SK-N-SH (cell line): ENCODE measurements at regions not wholly inside any gene's neighbourhood (a gene's known extent, or its start where the extent isn't known, plus 50 kb on each side); places are given as distances from the start of the nearest gene placed in this dataset.

ENCODE experiments used
- CTCF ChIA-PET: fragments of 300-600, 350-600 bp; formaldehyde crosslinking; extraction: SDS; loops from one replicate; lab custom pipeline; 2021; lab: Yijun Ruan, JAX
- POLR2A ChIA-PET: fragments of 350-600 bp; sonication (Branson Sonifier 250); formaldehyde crosslinking; extraction: SDS; loops from one replicate; lab custom pipeline; 2020; ENCODE audit warnings: antibody characterized with exemption, inconsistent platforms; lab: Yijun Ruan, JAX
- DNase-seq: peaks from one replicate; pipeline ENCODE4 v3.0.0; 2012
- H2AFZ ChIP-seq: fragments of 200-600 bp; sonication (generic); 2 replicates; pipeline ENCODE4 v1.8.1; 2016; ENCODE audit warnings: antibody characterized with exemption, mild to moderate bottlenecking, low read depth
- H3F3A ChIP-seq: fragments of 200-600 bp; sonication (generic); replicated peaks from 2 replicates; pipeline ENCODE3; 2016; ENCODE audit warnings: antibody characterized with exemption, mild to moderate bottlenecking; ENCODE audit not compliant: insufficient read depth
- H3K27ac ChIP-seq, 2 experiments: fragments of 200-500 bp in 1 of 2; fragments of 200-600 bp in 1 of 2; sonication (Bioruptor generic) in 1 of 2; sonication (generic), shearing (Covaris generic) in 1 of 2; 2 replicates each; pipeline versions ENCODE4 v1.5.1 to v1.6.1; 2014 to 2016; ENCODE audit warnings: low read depth in 2 of 2, inconsistent platforms in 1 of 2, low read length in 1 of 2, mild to moderate bottlenecking in 1 of 2, mixed read lengths in 1 of 2
- H3K27me3 ChIP-seq: fragments of 200-600 bp; sonication (generic), shearing (Covaris generic); 2 replicates; pipeline ENCODE4 v1.6.1; 2016; ENCODE audit warnings: mixed run types; ENCODE audit not compliant: insufficient read depth
- H3K36me3 ChIP-seq, 2 experiments: fragments of 200-500 bp in 1 of 2; fragments of 200-600 bp in 1 of 2; sonication (Bioruptor generic) in 1 of 2; sonication (generic) in 1 of 2; replicated peaks in 1 of 2; 2 replicates each; pipeline versions ENCODE3 to v1.5.1; 2014 to 2016; ENCODE audit warnings: low read length in 1 of 2, mild to moderate bottlenecking in 1 of 2; ENCODE audit not compliant: insufficient read depth in 2 of 2, control insufficient read depth in 1 of 2
- H3K4me1 ChIP-seq, 2 experiments: fragments of 200-500 bp in 1 of 2; fragments of 200-600 bp in 1 of 2; sonication (Bioruptor generic) in 1 of 2; sonication (generic), shearing (Covaris generic) in 1 of 2; 2 replicates each; pipeline versions ENCODE4 v1.5.1 to v1.6.1; 2014 to 2016; ENCODE audit warnings: low read depth in 1 of 2, low read length in 1 of 2, mixed run types in 1 of 2; ENCODE audit not compliant: insufficient read depth in 2 of 2, control insufficient read depth in 1 of 2
- H3K4me2 ChIP-seq: fragments of 200-600 bp; sonication (generic), shearing (Covaris generic); 2 replicates; pipeline ENCODE4 v1.6.1; 2017; ENCODE audit warnings: mixed run types
- H3K4me3 ChIP-seq, 2 experiments: fragments of 200-500 bp in 1 of 2; fragments of 200-600 bp in 1 of 2; sonication (Bioruptor generic) in 1 of 2; sonication (generic), shearing (Covaris generic) in 1 of 2; 2 replicates each; pipeline versions ENCODE4 v1.5.1 to v1.8.1; 2014 to 2016; ENCODE audit warnings: low read depth in 2 of 2, inconsistent platforms in 1 of 2, low read length in 1 of 2, mild to moderate bottlenecking in 1 of 2, mixed read lengths in 1 of 2, moderate library complexity in 1 of 2
- H3K79me2 ChIP-seq: fragments of 200-600 bp; sonication (generic); 2 replicates; pipeline ENCODE4 v1.8.1; 2017; ENCODE audit warnings: mild to moderate bottlenecking; ENCODE audit not compliant: insufficient read depth
- H3K9ac ChIP-seq: fragments of 200-600 bp; sonication (generic); 2 replicates; pipeline ENCODE4 v1.6.1; 2017; ENCODE audit warnings: mixed run types
- H3K9me2 ChIP-seq: fragments of 200-600 bp; sonication (generic); 2 replicates; pipeline ENCODE4 v1.6.1; 2017; ENCODE audit warnings: mixed run types
- H3K9me3 ChIP-seq: fragments of 200-600 bp; sonication (generic); 2 replicates; pipeline ENCODE4 v1.6.1; 2017; ENCODE audit warnings: mixed run types, mild to moderate bottlenecking, moderate library complexity
- H4K20me1 ChIP-seq: fragments of 200-600 bp; sonication (generic); 2 replicates; pipeline ENCODE4 v1.6.1; 2017; ENCODE audit warnings: mild to moderate bottlenecking, mixed run types; ENCODE audit not compliant: insufficient read depth
- CHD2 ChIP-seq: fragments of 150-350 bp; IDR thresholded peaks from 2 replicates; pipeline ENCODE4 v1.6.1; 2018; ENCODE audit warnings: low read length; ENCODE audit not compliant: partially characterized antibody
- CTCF ChIP-seq: fragments of 200-600 bp; sonication (generic); IDR thresholded peaks from 2 replicates; pipeline ENCODE4 v1.6.1; 2017; ENCODE audit warnings: antibody characterized with exemption, mild to moderate bottlenecking, moderate library complexity
- EP300 ChIP-seq, 2 experiments: IDR thresholded peaks; 2 replicates each; pipeline versions ENCODE4 v1.4.0 to v1.6.1; 2012; ENCODE audit warnings: borderline replicate concordance in 1 of 2, low read depth in 1 of 2, low read length in 1 of 2
- IRF3 ChIP-seq: fragments of 150-350 bp; IDR thresholded peaks from 2 replicates; pipeline ENCODE4 v1.6.1; 2016; ENCODE audit warnings: mild to moderate bottlenecking, low read depth, low read length
- MAX ChIP-seq: IDR thresholded peaks from 2 replicates; pipeline ENCODE4 v1.4.0; 2012; ENCODE audit warnings: low read depth
- RAD21 ChIP-seq: IDR thresholded peaks from 2 replicates; pipeline ENCODE4 v1.6.1; 2012; ENCODE audit warnings: mild to moderate bottlenecking, low read length
- WGBS: methylation state at CpG from one replicate; pipeline ENCODE4 v1.1.6; 2017; ENCODE audit warnings: low lambda C conversion rate; 5-methylcytosine and 5-hydroxymethylcytosine counted together
- TF ChIP-seq, protein P1 (sequence below): fragments of 150-350 bp; IDR thresholded peaks from 2 replicates; pipeline ENCODE4 v1.6.1; 2017; ENCODE audit warnings: antibody characterized with exemption, low read length, low read depth, borderline replicate concordance

GRCh38 chr16:85984947-85985451, 86.0 kb downstream of the IRF8 start:
- CTCF ChIA-PET: interaction anchor here (7.0 kb wide), 1 partner anchor 163 kb away, joined by 50 read pairs; no protein-coding TSS in a partner anchor
- no peak overlapping the region for H3K4me2 ChIP-seq
- DNase-seq: no peak
- H2AFZ ChIP-seq: no peak overlapping the region
- POLR2A ChIA-PET: no interaction called here
- H3F3A ChIP-seq: no peaks in the 10 kb centered on the region
- no peaks in the 10 kb centered on the region for H3K9me2 ChIP-seq
- H4K20me1 ChIP-seq: no peaks in the 10 kb centered on the region
- no peaks in the 10 kb centered on the region for H3K36me3 ChIP-seq
- 6% methylated on average over 20 of the region's 20 CpGs for WGBS
- H3K9me3 ChIP-seq: no peaks in the 10 kb centered on the region
- peaks cover 96% of the 10 kb centered on the region for H3K27me3 ChIP-seq
- no peaks in the 10 kb centered on the region for H3K4me1 ChIP-seq
- TF ChIP-seq EP300 (IDR thresholded peaks at IDR 0.05; ENCODE audit: borderline replicate concordance in 1 of 2, low read depth in 1 of 2, low read length in 1 of 2) (no peak), MAX (no peak), CHD2 (no peak)
- no peak overlapping the region for H3K27ac ChIP-seq
- H3K4me3 ChIP-seq: no peak overlapping the region
- no peak overlapping the region for H3K9ac ChIP-seq
- no peaks in the 10 kb centered on the region for H3K79me2 ChIP-seq

- Histone ChIP-seq H3K27me3 (peaks cover 96% of the 10 kb centered on the region), H4K20me1 (no peaks in the 10 kb centered on the region), H3K79me2 (no peaks in the 10 kb centered on the region), H3F3A (no peaks in the 10 kb centered on the region), H3K9ac (no peak overlapping the region), H3K9me3 (no peaks in the 10 kb centered on the region), H3K4me3 (peak overlapping the region; percentile 33 to 51; a peak in 3 of 4 replicates), H3K4me1 (no peaks in the 10 kb centered on the region), H2AFZ (no peak overlapping the region), H3K36me3 (no peaks in the 10 kb centered on the region), H3K9me2 (no peaks in the 10 kb centered on the region), H3K27ac (no peak overlapping the region)
- CTCF ChIA-PET: interaction anchor here (1.0 to 7.0 kb wide), 3 partner anchors 11 to 168 kb away, joined by 3 to 50 read pairs (median 6); no protein-coding TSS in a partner anchor
- POLR2A ChIA-PET: no interaction called here
- peak; percentile 78 for DNase-seq
- WGBS: 9% methylated on average over 8 of the region's 12 CpGs
- TF ChIP-seq, protein P1, sequence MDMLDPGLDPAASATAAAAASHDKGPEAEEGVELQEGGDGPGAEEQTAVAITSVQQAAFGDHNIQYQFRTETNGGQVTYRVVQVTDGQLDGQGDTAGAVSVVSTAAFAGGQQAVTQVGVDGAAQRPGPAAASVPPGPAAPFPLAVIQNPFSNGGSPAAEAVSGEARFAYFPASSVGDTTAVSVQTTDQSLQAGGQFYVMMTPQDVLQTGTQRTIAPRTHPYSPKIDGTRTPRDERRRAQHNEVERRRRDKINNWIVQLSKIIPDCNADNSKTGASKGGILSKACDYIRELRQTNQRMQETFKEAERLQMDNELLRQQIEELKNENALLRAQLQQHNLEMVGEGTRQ: no peak
- TF ChIP-seq RAD21: peak; percentile 16; the same call in 1 of the 2 replicates
- TF ChIP-seq IRF3: no peak
- peak; percentile 36 for TF ChIP-seq CTCF
- TF ChIP-seq, all 33 proteins: peak for 2
- H3K4me2 ChIP-seq: peak overlapping the region; percentile 78
These were observed 88.2 kb downstream of the IRF8 start for GRCh38 chr16:85986931-85987749.
